ENCODE measurements at regions not wholly inside any gene's neighbourhood (a gene's known extent, or its start where the extent isn't known, plus 50 kb on each side); places are given as distances from the start of the nearest gene placed in this dataset.

GRCh38 chr1:157233131-157233530 lies 94.9 kb upstream of the ETV3 start:
- TF ChIP-seq CTCF (conservative IDR thresholded peaks at IDR 0.05), result no peak
- no peak for TF ChIP-seq EZH2 (IDR thresholded peaks at IDR 0.05; ENCODE audit: low read depth)

Data from PC-9 (cell line).